ENCODE measurements at regions not wholly inside any gene's neighbourhood (a gene's known extent, or its start where the extent isn't known, plus 50 kb on each side); places are given as distances from the start of the nearest gene placed in this dataset.

- POLR2A ChIA-PET = no interaction called here
- no peaks in the 10 kb centered on the region for H3K27me3 Mint-ChIP-seq
- no peak for ATAC-seq
- no peak overlapping the region for H3K27ac Mint-ChIP-seq
- no peak overlapping the region for H3K4me3 Mint-ChIP-seq
- H3K9me3 Mint-ChIP-seq = peaks cover 0 to 23% (median 3%) of the 10 kb centered on the region in 9 donors
- no peaks in the 10 kb centered on the region for H3K36me3 Mint-ChIP-seq
- no peak for DNase-seq
- H3K4me1 Mint-ChIP-seq = no peaks in the 10 kb centered on the region
Observed at GRCh38 chr17:53122966-53123365, 699.8 kb upstream of the KIF2B start.

DNA sequence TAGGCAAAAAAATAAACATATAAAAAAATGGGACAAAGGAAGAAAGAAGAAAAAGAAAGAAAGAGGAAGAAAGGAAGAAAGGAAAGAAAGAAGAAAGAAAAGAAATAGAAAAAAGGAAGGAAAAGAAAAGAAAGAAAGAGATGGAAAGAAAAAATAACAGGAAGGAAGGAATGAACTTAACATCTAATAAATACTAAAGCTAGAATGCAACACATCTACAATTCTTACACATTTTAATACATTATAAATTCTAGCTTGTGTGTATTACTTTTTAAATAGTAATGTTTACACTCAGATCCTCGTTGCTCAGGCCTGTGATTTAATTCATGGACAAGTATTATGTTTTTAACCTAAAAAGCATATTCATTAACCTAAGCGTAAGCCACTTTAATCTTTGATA lies 703.0 kb upstream of the KIF2B start:
- POLR2A ChIA-PET = no interaction called here
- no peak overlapping the region for H3K4me3 Mint-ChIP-seq
- no peaks in the 10 kb centered on the region for H3K27me3 Mint-ChIP-seq
- H3K36me3 Mint-ChIP-seq = no peaks in the 10 kb centered on the region
- peaks cover 8 to 35% (median 11%) of the 10 kb centered on the region in 9 donors for H3K9me3 Mint-ChIP-seq
- no peaks in the 10 kb centered on the region for H3K4me1 Mint-ChIP-seq
- H3K27ac Mint-ChIP-seq = no peak overlapping the region
- no peak for DNase-seq
- ATAC-seq = no peak

GRCh38 chr17:53118948-53119347 lies 703.8 kb upstream of the KIF2B start:
- Mint-ChIP-seq H3K27ac (no peak overlapping the region), H3K4me1 (no peaks in the 10 kb centered on the region), H3K36me3 (no peaks in the 10 kb centered on the region), H3K9me3 (peaks cover 8 to 30% (median 11%) of the 10 kb centered on the region in 9 donors), H3K27me3 (no peaks in the 10 kb centered on the region), H3K4me3 (no peak overlapping the region)
- POLR2A ChIA-PET = no interaction called here
- ATAC-seq (no peak), DNase-seq (no peak)

GRCh38 chr17:53106886-53107285 lies 715.8 kb upstream of the KIF2B start:
- no peak overlapping the region for H3K4me3 Mint-ChIP-seq
- H3K27ac Mint-ChIP-seq = no peak overlapping the region
- H3K9me3 Mint-ChIP-seq = peaks cover 0 to 32% (median 8%) of the 10 kb centered on the region in 9 donors
- no peaks in the 10 kb centered on the region for H3K4me1 Mint-ChIP-seq
- DNase-seq (no peak), ATAC-seq (no peak)
- H3K36me3 Mint-ChIP-seq = no peaks in the 10 kb centered on the region
- H3K27me3 Mint-ChIP-seq = no peaks in the 10 kb centered on the region
- POLR2A ChIA-PET = no interaction called here

DNA sequence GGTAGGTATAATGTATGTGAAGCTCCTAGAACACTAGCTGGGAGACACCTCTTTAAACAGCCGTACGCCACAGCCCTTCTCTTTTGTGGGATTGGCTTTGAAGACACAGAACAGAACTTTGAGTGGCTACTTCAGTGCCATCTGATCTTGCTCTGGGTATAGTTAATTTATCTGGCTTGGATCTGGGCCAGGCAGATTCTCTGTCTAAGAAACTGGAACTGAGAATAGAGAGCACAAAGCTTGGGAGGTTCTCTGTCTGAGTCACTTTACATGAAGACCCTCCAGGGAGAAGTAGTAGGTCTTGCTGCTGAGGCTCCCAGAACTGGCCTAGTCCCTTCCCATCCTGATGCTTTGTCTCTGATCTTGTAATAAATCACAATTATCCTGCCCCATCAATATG lies 721.0 kb upstream of the KIF2B start:
- H3K27me3 Mint-ChIP-seq = no peaks in the 10 kb centered on the region
- no peaks in the 10 kb centered on the region for H3K36me3 Mint-ChIP-seq
- POLR2A ChIA-PET = no interaction called here
- no peak for DNase-seq
- H3K4me3 Mint-ChIP-seq = no peak overlapping the region
- no peaks in the 10 kb centered on the region for H3K4me1 Mint-ChIP-seq
- H3K9me3 Mint-ChIP-seq = peaks cover 0 to 27% (median 11%) of the 10 kb centered on the region in 9 donors
- H3K27ac Mint-ChIP-seq = no peak overlapping the region
- no peak for ATAC-seq

DNA sequence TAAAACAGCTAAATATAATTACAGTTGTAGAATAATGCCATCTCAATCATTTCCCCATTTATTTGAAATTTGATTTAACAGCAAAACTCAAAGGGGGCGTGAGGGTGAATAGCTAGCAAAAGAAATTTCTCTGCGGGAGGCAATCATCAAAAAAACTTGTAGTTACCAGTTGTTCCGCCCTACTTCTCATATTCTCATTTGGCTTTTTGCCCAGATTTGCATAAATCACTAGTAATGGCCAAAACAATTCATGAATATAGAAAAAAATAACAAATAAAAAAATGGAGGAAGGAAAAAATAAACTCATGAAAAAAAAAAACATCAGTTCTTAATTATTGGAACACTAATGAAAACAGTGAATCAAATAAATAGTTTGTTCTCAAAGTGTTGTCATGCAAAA lies 722.6 kb upstream of the KIF2B start:
- Mint-ChIP-seq H3K4me3 (no peak overlapping the region), H3K4me1 (no peaks in the 10 kb centered on the region)
- no peak for ATAC-seq

GRCh38 chr17:53093391-53093790 lies 729.3 kb upstream of the KIF2B start:
- Mint-ChIP-seq H3K4me3 (no peak overlapping the region), H3K4me1 (no peaks in the 10 kb centered on the region), H3K9me3 (peaks cover 0 to 29% (median 10%) of the 10 kb centered on the region in 9 donors), H3K27me3 (no peaks in the 10 kb centered on the region), H3K27ac (no peak overlapping the region), H3K36me3 (no peaks in the 10 kb centered on the region)
- DNase-seq (no peak), ATAC-seq (no peak)
- POLR2A ChIA-PET = no interaction called here

More for the DNA sequence above, 722.6 kb upstream of the KIF2B start:
- Mint-ChIP-seq H3K9me3 (peaks cover 0 to 33% (median 13%) of the 10 kb centered on the region in 9 donors), H3K27me3 (no peaks in the 10 kb centered on the region), H3K36me3 (no peaks in the 10 kb centered on the region), H3K27ac (no peak overlapping the region)
- DNase-seq = no peak
- POLR2A ChIA-PET = no interaction called here

DNA sequence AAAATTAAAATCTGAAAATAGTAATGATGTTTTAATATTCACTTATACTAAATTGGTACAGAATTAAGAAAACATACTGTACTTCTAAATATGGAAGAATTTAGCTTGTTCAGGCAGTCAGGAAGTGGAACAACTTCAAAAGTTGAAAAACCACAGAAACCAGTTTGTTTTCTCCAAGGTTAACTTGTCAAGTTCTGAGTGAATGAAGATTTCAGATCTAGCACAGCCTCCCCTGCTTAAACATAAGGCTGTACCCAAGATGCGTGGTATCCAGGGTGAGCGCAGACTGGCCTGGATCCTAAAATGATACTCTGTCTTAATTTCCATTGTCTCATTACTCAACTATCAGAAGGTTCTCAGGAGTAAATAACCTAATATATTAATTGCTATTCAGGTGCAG lies 730.7 kb upstream of the KIF2B start:
- H3K9me3 Mint-ChIP-seq = peaks cover 0 to 30% (median 9%) of the 10 kb centered on the region in 9 donors
- DNase-seq (no peak), ATAC-seq (no peak)
- no peaks in the 10 kb centered on the region for H3K36me3 Mint-ChIP-seq
- H3K27me3 Mint-ChIP-seq = no peaks in the 10 kb centered on the region
- POLR2A ChIA-PET = no interaction called here
- H3K4me1 Mint-ChIP-seq = no peaks in the 10 kb centered on the region
- H3K4me3 Mint-ChIP-seq = no peak overlapping the region
- no peak overlapping the region for H3K27ac Mint-ChIP-seq

- no peak for ATAC-seq
- Mint-ChIP-seq H3K4me3 (no peak overlapping the region), H3K36me3 (no peaks in the 10 kb centered on the region), H3K9me3 (peaks cover 0 to 28% (median 6%) of the 10 kb centered on the region in 9 donors), H3K27ac (no peak overlapping the region), H3K27me3 (no peaks in the 10 kb centered on the region), H3K4me1 (no peaks in the 10 kb centered on the region)
- POLR2A ChIA-PET = no interaction called here
- DNase-seq = no peak
Observed at GRCh38 chr17:53090770-53091169, 732.0 kb upstream of the KIF2B start.

- ATAC-seq (no peak), DNase-seq (no peak)
- H3K27ac Mint-ChIP-seq = no peak overlapping the region
- H3K36me3 Mint-ChIP-seq = no peaks in the 10 kb centered on the region
- H3K27me3 Mint-ChIP-seq = peaks cover 0 to 3% (median 0%) of the 10 kb centered on the region in 5 donors
- POLR2A ChIA-PET = no interaction called here
- no peak overlapping the region for H3K4me3 Mint-ChIP-seq
- H3K9me3 Mint-ChIP-seq = peaks cover 0 to 27% (median 6%) of the 10 kb centered on the region in 9 donors
- H3K4me1 Mint-ChIP-seq = no peaks in the 10 kb centered on the region
Observed at GRCh38 chr17:53088481-53088880, 734.2 kb upstream of the KIF2B start.

- no peak for ATAC-seq
- no peak for DNase-seq
- Mint-ChIP-seq H3K36me3 (no peaks in the 10 kb centered on the region), H3K27me3 (no peaks in the 10 kb centered on the region), H3K27ac (no peak overlapping the region), H3K4me3 (no peak overlapping the region), H3K4me1 (no peaks in the 10 kb centered on the region), H3K9me3 (peaks cover 2 to 41% (median 20%) of the 10 kb centered on the region in 9 donors)
- POLR2A ChIA-PET = no interaction called here
Observed at GRCh38 chr17:53061446-53061845, 761.3 kb upstream of the KIF2B start.

DNA sequence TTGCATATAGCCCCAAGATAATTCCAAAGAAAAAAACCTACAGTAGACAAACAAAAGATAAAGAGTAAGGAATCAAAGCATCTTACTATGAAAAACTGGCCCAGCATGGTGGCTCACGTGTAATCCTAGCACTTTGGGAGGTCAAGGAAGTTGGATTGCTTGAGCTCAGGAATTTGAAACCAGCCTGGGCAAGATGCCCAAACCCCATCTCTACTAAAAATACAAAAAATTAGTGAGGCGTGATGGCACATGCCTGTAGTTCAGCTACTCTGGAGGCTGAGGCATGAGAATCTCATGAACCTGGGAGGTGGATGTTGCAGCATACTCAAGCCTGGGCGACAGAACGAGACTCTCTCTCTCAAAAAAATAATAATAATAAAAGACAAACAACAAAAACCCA lies 764.7 kb upstream of the KIF2B start:
- Mint-ChIP-seq H3K9me3 (peaks cover 2 to 35% (median 25%) of the 10 kb centered on the region in 9 donors), H3K4me3 (no peak overlapping the region), H3K4me1 (no peaks in the 10 kb centered on the region), H3K27ac (no peak overlapping the region), H3K36me3 (no peaks in the 10 kb centered on the region), H3K27me3 (no peaks in the 10 kb centered on the region)
- POLR2A ChIA-PET = no interaction called here
- ATAC-seq (no peak), DNase-seq (no peak)

DNA sequence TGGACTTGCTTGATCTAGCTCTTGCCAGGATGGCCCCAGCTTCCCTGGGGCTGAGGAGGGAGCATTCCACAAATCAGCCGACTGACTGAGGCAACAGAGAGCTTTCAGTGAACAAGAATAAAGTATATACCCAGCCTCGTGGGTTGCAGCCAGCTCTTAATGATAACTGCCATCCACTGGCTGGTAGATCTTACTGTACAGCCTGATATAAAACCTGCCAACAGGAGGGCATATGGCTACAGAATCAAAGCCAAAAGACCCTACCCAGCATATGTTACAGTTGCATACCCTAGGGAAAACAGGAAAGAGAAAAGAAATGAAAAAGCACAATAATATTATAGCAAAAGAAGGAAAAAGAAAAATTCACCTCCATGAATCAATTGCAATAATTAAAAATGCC lies 775.9 kb upstream of the KIF2B start:
- DNase-seq = no peak
- POLR2A ChIA-PET = no interaction called here
- H3K27me3 Mint-ChIP-seq = no peaks in the 10 kb centered on the region
- no peak overlapping the region for H3K27ac Mint-ChIP-seq
- H3K4me1 Mint-ChIP-seq = no peaks in the 10 kb centered on the region
- H3K36me3 Mint-ChIP-seq = no peaks in the 10 kb centered on the region
- no peak for ATAC-seq
- no peak overlapping the region for H3K4me3 Mint-ChIP-seq
- peaks cover 0 to 24% (median 12%) of the 10 kb centered on the region in 9 donors for H3K9me3 Mint-ChIP-seq

DNA sequence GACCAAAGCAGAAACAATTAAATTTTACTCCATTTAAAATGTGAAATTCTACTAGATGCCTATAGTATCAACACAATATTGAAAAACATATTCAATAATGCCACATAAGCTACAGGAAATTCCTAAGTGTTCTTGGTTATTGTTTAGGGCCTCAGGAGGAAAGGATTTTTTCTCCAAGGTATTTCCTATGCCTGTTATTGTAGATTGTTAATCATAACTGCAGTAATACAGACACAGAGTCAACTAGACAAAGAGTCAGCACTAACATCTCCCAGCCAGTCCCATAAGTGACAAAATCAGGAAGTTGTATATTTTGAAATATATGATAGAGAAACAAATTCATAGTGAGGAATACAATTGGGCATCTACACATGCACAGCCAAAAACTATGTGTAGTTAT lies 782.7 kb upstream of the KIF2B start:
- H3K4me3 Mint-ChIP-seq = no peak overlapping the region
- peaks cover 0 to 16% (median 5%) of the 10 kb centered on the region in 9 donors for H3K9me3 Mint-ChIP-seq
- no peak overlapping the region for H3K27ac Mint-ChIP-seq
- POLR2A ChIA-PET = no interaction called here
- H3K27me3 Mint-ChIP-seq = no peaks in the 10 kb centered on the region
- H3K4me1 Mint-ChIP-seq = no peaks in the 10 kb centered on the region
- DNase-seq (no peak), ATAC-seq (no peak)
- H3K36me3 Mint-ChIP-seq = no peaks in the 10 kb centered on the region

Measured in naive thymus-derived CD8-positive, alpha-beta T cell (primary cell).